ENCODE measurements at regions not wholly inside any gene's neighbourhood (a gene's known extent, or its start where the extent isn't known, plus 50 kb on each side); places are given as distances from the start of the nearest gene placed in this dataset.
"Not testable (repeated sequence)": the region's sequence is repeated elsewhere in the genome, so short reads cannot be mapped to it uniquely, and the experiment has no call there.

- peak; percentile 42 to 74 for DNase-seq
These were observed 263.6 kb downstream of the DUSP10 start for GRCh38 chr1:221478050-221478949.

DNA sequence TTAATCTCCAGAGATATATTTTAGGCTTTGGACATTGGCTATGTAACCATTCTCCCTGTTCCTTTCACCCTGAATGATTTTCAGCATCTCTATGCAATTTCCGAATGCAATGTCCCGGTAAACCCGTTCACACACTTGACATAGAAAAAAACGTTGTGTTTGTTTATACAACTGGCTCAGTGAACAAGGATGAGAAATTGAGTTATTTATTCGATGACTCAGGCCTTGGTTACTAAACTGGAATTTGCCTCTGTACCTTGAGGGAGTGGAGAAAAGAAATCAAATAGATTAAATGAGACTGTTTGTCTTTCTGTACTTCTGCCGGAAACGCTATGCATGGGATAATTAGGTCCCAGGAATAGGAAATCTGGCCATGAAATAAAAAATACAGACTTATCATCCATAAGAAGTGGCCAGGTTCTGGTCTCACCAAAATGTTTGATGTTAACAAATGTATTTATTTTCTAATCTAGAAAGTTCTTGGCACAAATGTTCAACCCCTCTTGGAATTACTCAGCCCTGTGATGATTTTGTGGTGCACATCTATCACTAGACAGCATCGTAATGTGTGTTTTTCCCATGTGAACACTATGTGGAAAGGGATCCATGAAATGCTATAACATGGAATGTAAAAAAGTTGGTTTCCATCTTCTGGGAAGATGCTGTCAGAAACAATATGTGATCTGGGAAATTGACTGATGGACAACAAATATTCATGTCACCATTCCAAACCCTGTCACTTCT lies 253.9 kb downstream of the DUSP10 start:
- DNase-seq, result no peak

GRCh38 chr1:221488550-221488949 lies 253.3 kb downstream of the DUSP10 start:
- no peak for DNase-seq

- peak in 1 of 2 experiments; percentile 28 for DNase-seq
These were observed 247.2 kb downstream of the DUSP10 start for GRCh38 chr1:221494670-221495069.

GRCh38 chr1:221497046-221497445 lies 244.8 kb downstream of the DUSP10 start:
- peak in 1 of 2 experiments; percentile 49 for DNase-seq

- no peak for DNase-seq
These were observed 238.6 kb downstream of the DUSP10 start for GRCh38 chr1:221503268-221503667.

DNA sequence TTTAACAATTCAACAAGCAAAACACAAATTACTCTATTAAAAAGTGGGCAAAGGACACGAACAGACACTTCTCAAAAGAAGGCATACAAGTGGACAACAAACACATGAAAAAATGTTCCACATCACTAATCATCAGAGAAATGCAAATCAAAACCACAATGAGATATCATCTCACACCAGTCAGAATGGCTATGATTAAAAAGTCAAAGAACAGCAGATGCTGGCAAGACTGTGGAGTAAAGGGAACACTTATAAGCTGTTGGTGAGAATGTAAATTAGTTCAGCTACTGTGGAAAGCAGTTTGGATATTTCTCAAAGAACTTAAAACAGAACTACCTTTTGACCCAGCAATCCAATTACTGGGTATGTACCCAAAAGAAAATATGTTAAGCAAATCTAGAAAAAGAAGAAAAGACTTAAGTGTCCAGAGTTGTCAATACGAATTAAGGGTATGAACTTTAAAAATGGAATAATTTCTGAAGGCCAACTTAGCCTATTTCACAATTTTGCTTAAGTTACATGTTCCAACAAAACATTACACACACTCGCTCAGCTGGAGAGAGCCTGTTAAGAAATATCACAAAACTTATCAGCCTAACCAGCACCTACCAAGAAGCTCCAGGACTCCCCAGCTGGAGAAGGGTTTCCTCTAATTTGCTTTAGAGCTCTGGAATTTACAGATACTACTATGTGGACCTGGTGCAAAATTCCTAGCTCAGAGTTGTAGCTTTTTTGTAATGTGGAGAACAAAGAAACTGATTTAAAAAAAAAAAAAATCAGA lies 232.1 kb downstream of the DUSP10 start:
- no peak for DNase-seq

GRCh38 chr1:221510793-221511503 lies 230.9 kb downstream of the DUSP10 start:
- DNase-seq, result no peak

DNA sequence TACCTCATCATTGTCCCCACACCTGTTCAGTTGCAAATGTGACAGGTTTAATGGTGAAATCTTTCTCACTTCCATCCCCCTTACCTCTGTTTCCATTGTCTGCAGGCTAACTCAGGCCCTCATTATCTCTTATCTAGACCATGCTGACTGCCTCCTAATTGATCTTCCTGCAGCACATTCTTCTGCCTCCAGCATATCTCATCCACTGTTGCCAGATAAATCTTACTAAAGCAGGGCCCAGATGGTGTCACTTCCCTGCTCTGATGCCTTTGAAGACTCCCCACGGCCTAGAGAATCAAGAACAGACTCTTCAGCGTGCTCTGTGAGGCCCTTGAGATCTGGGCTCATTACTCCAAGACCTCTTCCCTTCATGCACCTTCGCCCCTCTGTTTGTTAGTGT lies 230.1 kb downstream of the DUSP10 start:
- no peak for DNase-seq

GRCh38 chr1:221514806-221515205 lies 227.1 kb downstream of the DUSP10 start:
- no peak for DNase-seq

DNA sequence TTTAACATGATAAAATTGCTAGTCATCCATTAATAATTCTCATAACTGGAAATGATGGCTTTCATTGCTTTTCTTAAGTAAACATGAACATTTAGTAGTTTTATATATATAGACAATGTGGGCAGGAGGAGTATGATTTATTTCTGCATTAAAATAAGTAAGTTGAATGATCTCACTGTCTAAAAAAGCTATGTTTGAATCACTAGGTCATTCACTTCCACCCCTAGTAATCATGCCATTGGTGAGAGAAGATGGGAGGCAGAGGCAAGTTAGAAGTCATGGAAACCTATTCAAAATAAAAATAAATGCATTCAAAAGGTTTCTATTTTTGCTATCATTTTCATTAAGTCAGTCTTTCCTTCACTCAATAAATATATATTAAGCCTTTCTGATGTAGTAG lies 226.4 kb downstream of the DUSP10 start:
- no peak for DNase-seq

- DNase-seq, result no peak
These were observed 223.9 kb downstream of the DUSP10 start for GRCh38 chr1:221517961-221518360.

DNA sequence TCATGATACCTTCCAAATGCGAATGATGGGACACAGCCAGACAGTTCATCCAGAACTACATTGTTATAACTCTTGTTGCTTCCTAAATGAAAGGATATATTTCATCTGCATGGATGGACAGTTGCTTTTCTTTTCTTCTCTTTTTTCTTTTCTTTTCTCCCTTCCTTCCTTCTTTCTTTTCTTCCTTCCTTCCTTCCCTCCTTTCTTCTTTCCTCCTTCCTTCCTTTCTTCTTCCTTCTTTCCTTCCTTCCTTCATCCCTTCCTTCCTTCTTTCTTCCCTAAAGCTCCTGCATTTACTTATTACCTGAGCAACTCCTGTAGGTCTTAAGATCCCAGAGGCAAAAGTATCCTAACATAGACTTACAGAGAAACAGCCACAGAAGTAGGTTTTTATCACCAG lies 221.6 kb downstream of the DUSP10 start:
- no peak for DNase-seq

DNA sequence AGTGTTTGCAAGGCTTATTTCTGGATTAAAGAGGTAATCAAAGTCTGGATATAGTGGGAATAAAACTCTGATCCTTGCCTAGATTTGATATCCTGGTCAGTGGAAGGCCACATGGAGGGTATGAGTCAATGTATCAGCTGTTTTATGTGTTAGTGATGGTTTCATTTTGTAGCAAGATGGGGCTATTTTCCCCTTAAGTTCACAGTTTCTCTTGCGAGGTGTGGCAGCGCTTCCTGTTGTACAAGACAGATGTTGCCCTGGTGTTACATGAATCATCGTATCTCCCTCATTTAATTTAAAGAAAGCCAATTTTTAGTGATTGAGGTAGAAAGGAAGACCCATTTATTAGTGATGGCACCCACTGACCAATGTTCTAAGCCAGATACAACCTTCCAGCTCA lies 220.2 kb downstream of the DUSP10 start:
- DNase-seq, result no peak

DNA sequence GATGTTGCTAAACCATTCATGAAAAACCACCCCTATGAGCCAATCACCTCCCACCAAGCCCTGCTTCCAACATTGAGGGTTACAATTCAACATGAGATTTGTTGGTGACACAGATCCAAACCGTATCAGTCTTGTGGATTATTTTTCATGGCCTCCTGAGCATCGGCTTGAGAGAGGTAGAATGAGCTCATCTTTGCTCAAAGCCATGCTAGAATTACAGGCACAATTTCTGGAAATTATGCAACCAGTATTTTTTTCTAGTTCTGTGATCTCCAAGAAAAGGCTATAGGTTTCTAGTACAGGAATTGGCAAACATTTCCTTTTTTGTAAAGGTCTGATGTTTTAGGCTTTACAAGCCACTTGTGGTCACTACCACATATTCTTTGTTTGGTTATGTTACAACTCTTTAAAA lies 219.4 kb downstream of the DUSP10 start:
- no peak for DNase-seq

- DNase-seq, result peak in 1 of 2 experiments; percentile 12
These were observed 216.1 kb downstream of the DUSP10 start for GRCh38 chr1:221525749-221526148.

DNA sequence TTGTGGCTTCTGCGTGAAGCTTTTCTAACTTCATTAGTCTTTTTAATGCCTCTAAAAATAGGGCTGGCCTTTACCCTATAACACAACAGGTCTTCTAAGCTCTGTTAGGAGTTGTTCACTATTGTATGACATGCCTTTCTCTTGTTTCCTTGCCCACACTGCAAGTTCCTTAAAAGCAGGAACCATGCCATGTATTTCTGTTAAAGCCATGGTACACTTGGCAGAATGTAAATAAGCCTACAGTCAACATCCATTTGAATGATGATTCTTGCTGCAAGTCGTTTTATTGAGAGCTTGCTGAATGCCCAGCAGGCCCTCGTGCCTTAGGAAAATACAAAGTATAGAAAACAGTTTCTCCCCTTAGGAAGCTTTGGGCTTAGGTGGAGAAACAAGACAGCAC lies 214.6 kb downstream of the DUSP10 start:
- no peak for DNase-seq

DNA sequence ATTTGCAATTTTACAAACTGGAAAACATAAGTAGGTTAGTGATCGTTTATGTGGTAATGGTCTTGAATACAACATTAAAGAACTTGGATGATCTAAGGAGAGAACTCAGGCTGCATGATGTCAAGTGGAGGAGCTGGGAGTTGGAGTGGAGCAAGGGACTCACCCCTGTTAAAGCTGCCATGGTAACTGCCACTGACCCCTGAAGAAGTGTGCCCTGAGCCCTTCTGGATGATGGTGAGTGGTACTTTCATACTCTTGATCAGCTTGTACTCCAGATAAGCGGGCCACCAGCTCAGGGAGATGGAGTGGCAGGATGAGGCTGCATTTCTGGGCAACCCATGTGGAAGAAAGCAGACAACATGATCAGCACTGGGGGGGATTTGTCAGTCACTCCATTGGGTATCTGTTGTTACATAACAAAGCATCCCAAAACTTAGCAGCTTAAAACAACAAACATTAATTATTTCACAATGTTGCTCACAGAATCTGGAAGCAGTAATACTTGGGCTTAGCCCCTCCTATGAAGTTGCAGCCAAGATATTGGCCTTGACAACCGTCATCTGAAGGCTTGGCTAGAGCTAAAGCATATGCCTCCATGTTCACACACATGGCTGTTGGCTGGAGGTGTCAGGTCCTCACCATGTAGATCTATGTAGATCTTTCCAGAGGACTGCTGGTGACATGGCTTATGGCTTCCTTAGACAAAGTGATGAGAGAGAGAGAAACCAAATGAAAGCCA lies 213.8 kb downstream of the DUSP10 start:
- no peak for DNase-seq

DNA sequence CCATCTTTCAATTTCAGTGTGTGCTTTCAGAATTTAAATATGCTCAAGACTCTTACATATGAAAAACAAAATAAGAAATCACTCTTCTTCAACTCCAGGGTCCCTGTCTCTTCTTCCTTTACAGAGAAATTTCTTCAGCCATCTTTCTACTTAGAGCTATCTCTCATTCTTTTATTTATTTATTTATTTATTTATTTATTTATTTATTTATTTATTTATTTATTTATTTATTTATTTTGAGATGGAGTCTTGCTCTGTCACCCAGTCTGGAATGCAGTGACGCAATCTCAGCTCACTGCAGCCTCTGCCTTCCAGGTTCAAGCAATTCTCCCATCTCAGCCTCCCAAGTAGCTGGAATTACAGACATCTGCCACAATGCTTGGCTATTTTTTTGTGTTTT lies 211.7 kb downstream of the DUSP10 start:
- not testable (repeated sequence) for DNase-seq

- DNase-seq, result no peak
These were observed 211.1 kb downstream of the DUSP10 start for GRCh38 chr1:221530791-221531190.

DNA sequence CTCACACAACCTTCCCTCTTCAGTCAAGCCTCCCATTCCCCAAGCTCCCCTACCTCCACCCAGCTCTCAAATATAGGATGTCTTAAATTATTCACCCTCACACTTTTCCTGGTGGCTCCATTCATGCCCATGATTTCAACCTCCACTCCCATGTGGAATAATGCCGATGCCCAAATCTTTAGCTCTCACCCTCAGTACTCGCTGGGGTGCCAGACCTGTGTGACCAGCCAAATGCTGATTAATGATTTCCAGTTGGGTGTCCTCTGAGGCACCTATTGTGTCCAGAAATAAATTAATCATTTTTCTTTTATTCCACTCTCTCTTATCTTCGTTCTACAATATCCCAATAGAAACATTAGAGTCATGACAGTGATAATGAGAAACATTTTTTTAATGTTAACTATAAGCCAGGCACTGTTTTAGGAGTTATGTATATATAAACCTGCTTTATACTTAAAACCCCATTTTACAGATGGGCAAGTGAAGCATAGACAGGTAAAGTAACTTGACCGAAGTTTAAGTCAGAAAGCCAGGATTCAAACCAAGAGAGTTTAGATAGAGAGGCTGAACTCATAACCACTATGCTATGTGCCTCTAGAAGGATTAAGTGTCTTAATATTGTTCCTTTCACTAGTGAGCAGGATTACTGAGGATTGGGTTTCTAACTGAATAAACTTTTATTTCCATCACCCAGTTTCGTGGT lies 209.7 kb downstream of the DUSP10 start:
- DNase-seq, result no peak
